ENCODE measurements at regions not wholly inside any gene's neighbourhood (a gene's known extent, or its start where the extent isn't known, plus 50 kb on each side); places are given as distances from the start of the nearest gene placed in this dataset.

- TF ChIP-seq CTCF (IDR thresholded peaks at IDR 0.05): no peak
- TF ChIP-seq POLR2A (IDR thresholded peaks at IDR 0.05): no peak
Observed at GRCh38 chr14:71487941-71488340, 444.3 kb upstream of the RGS6 start.

All from right lobe of liver (tissue), 4 donors.